Right cardiac atrium (tissue), 5 donors: ENCODE measurements at regions not wholly inside any gene's neighbourhood (a gene's known extent, or its start where the extent isn't known, plus 50 kb on each side); places are given as distances from the start of the nearest gene placed in this dataset.
A peak's percentile ranks its signal among the peaks of the same experiment; 100 is the strongest.

Source experiments
- ATAC-seq, 2 donors: fragments of 200-7000 bp; cut with Tn5 transposase; one replicate each; pipeline versions ENCODE4 v1.8.0 to v1.9.1; 2020; ENCODE audit warnings: moderate library complexity in 2 of 2, mild to moderate bottlenecking in 1 of 2
- DNase-seq, 3 donors: peaks; one replicate each; pipeline ENCODE4 v3.0.0-alpha.2; 2020
- H3K27ac ChIP-seq: one replicate; pipeline ENCODE4 v1.5.1; 2013; ENCODE audit warnings: mild to moderate bottlenecking, low read length, control low read depth, moderate library complexity
- H3K27me3 ChIP-seq: one replicate; pipeline ENCODE4 v1.6.1; 2013; ENCODE audit not compliant: control insufficient read depth, insufficient read depth
- H3K4me1 ChIP-seq: one replicate; pipeline ENCODE4 v1.6.1; 2013; ENCODE audit warnings: low read length; ENCODE audit not compliant: control insufficient read depth, insufficient read depth
- H3K4me3 ChIP-seq: one replicate; pipeline ENCODE4 v1.5.1; 2013; ENCODE audit warnings: low read length, control low read depth
- H3K9me3 ChIP-seq: one replicate; pipeline ENCODE4 v1.6.1; 2013; ENCODE audit warnings: low read length; ENCODE audit not compliant: control insufficient read depth
- WGBS: extraction: QIAGEN DNeasy Blood & Tissue Kit; methylation state at CpG from one replicate; pipeline ENCODE4 v1.1.7; 2013; 5-methylcytosine and 5-hydroxymethylcytosine counted together
- intact Hi-C, 4 donors: fragments of 100-400 bp; cut with DNase I; formaldehyde crosslinking; loops; one replicate each; pipeline versions ENCODE4 v1.11.0 to v1.14.0; 2022 to 2023
- donor health status: healthy with polysubstance abuse.
- donor health status: DM: no; HTN: yes; CAD: no.
- donor health status: DM: no; HTN: no; CAD: no.
- donor health status: DM: no; HTN: yes; CAD: no; lungs with severe emphysema.
- donor health status: DM: yes; HTN: yes; CAD: no.

- no peak overlapping the region for H3K27ac ChIP-seq
- WGBS = 17% methylated on average over 8 of the region's 8 CpGs
- H3K4me1 ChIP-seq = no peaks in the 10 kb centered on the region
- H3K9me3 ChIP-seq = no peaks in the 10 kb centered on the region
- peak overlapping the region; percentile 18 for H3K4me3 ChIP-seq
- DNase-seq (peak; percentile 55 to 69 (median 61)), ATAC-seq (peak; percentile 89 to 91)
- H3K27me3 ChIP-seq = no peaks in the 10 kb centered on the region
- intact Hi-C loops = no loop called here
Measured at GRCh38 chr4:130563185-130563888, 1467.4 kb downstream of the C4orf33 start.

- H3K27ac ChIP-seq = no peak overlapping the region
- DNase-seq (no peak), ATAC-seq (no peak)
- WGBS = 9% methylated on average over 1 of the region's 1 CpG
- intact Hi-C loops = no loop called here
- no peaks in the 10 kb centered on the region for H3K27me3 ChIP-seq
- no peaks in the 10 kb centered on the region for H3K9me3 ChIP-seq
- peak overlapping the region; percentile 9 for H3K4me3 ChIP-seq
- H3K4me1 ChIP-seq = no peaks in the 10 kb centered on the region
Measured at GRCh38 chr4:130563889-130564418, 1468.0 kb downstream of the C4orf33 start.

GRCh38 chr4:130568746-130569145 is 1472.8 kb downstream of the C4orf33 start:
- no peaks in the 10 kb centered on the region for H3K4me1 ChIP-seq
- ATAC-seq (no peak), DNase-seq (no peak)
- H3K9me3 ChIP-seq = no peaks in the 10 kb centered on the region
- 73% methylated on average over 1 of the region's 1 CpG for WGBS
- H3K27ac ChIP-seq = no peak overlapping the region
- H3K27me3 ChIP-seq = no peaks in the 10 kb centered on the region
- H3K4me3 ChIP-seq = no peak overlapping the region
- intact Hi-C loops = no loop called here

- intact Hi-C loops = no loop called here
- no peak overlapping the region for H3K27ac ChIP-seq
- WGBS = 69% methylated on average over 1 of the region's 1 CpG
- H3K9me3 ChIP-seq = no peaks in the 10 kb centered on the region
- H3K4me1 ChIP-seq = no peaks in the 10 kb centered on the region
- DNase-seq (no peak), ATAC-seq (no peak)
- no peaks in the 10 kb centered on the region for H3K27me3 ChIP-seq
- H3K4me3 ChIP-seq = no peak overlapping the region
Measured at GRCh38 chr4:130573742-130574141, 1477.8 kb downstream of the C4orf33 start.

- intact Hi-C loops = no loop called here
- 70% methylated on average over 2 of the region's 2 CpGs for WGBS
- ATAC-seq (no peak), DNase-seq (no peak)
- Histone ChIP-seq H3K27me3 (no peaks in the 10 kb centered on the region), H3K27ac (no peak overlapping the region), H3K4me1 (no peaks in the 10 kb centered on the region), H3K9me3 (no peaks in the 10 kb centered on the region), H3K4me3 (no peak overlapping the region)
Measured at GRCh38 chr4:130574215-130574614, 1478.3 kb downstream of the C4orf33 start.

GRCh38 chr4:130576218-130576617 is 1480.3 kb downstream of the C4orf33 start:
- intact Hi-C loops = no loop called here
- DNase-seq = no peak
- 94% methylated on average over 1 of the region's 1 CpG for WGBS
- Histone ChIP-seq H3K4me1 (no peaks in the 10 kb centered on the region), H3K27me3 (no peaks in the 10 kb centered on the region), H3K4me3 (no peak overlapping the region), H3K9me3 (no peaks in the 10 kb centered on the region), H3K27ac (no peak overlapping the region)
- ATAC-seq = no peak

GRCh38 chr4:130591091-130591490 is 1495.1 kb downstream of the C4orf33 start:
- 90% methylated on average over 2 of the region's 2 CpGs for WGBS
- no peaks in the 10 kb centered on the region for H3K4me1 ChIP-seq

GRCh38 chr4:130600706-130601105 is 1504.8 kb downstream of the C4orf33 start:
- ATAC-seq (no peak), DNase-seq (no peak)
- WGBS = 73% methylated on average over 4 of the region's 4 CpGs
- Histone ChIP-seq H3K9me3 (no peaks in the 10 kb centered on the region), H3K4me1 (no peaks in the 10 kb centered on the region), H3K27me3 (no peaks in the 10 kb centered on the region), H3K27ac (no peak overlapping the region), H3K4me3 (no peak overlapping the region)
- intact Hi-C loops = no loop called here

More at GRCh38 chr4:130591091-130591490, 1495.1 kb downstream of the C4orf33 start:
- DNase-seq = no peak
- no peaks in the 10 kb centered on the region for H3K9me3 ChIP-seq
- no peak overlapping the region for H3K4me3 ChIP-seq
- H3K27ac ChIP-seq = no peak overlapping the region
- ATAC-seq = no peak
- intact Hi-C loops = no loop called here
- no peaks in the 10 kb centered on the region for H3K27me3 ChIP-seq

GRCh38 chr4:130603043-130603442 is 1507.1 kb downstream of the C4orf33 start:
- WGBS = 84% methylated on average over 3 of the region's 3 CpGs
- intact Hi-C loops = no loop called here
- Histone ChIP-seq H3K27me3 (no peaks in the 10 kb centered on the region), H3K4me3 (no peak overlapping the region), H3K27ac (no peak overlapping the region), H3K9me3 (no peaks in the 10 kb centered on the region), H3K4me1 (no peaks in the 10 kb centered on the region)
- ATAC-seq (no peak), DNase-seq (no peak)

GRCh38 chr4:130608121-130608520 is 1512.2 kb downstream of the C4orf33 start:
- H3K9me3 ChIP-seq = no peaks in the 10 kb centered on the region
- intact Hi-C loops = no loop called here
- WGBS = 88% methylated on average over 3 of the region's 3 CpGs
- no peak for ATAC-seq
- no peak overlapping the region for H3K4me3 ChIP-seq
- no peaks in the 10 kb centered on the region for H3K4me1 ChIP-seq
- H3K27me3 ChIP-seq = no peaks in the 10 kb centered on the region
- H3K27ac ChIP-seq = no peak overlapping the region
- no peak for DNase-seq

- DNase-seq = no peak
- no peak for ATAC-seq
- 60% methylated on average over 2 of the region's 2 CpGs for WGBS
Measured at GRCh38 chr4:130628531-130628930, 1532.6 kb downstream of the C4orf33 start.

More at GRCh38 chr4:130628531-130628930, 1532.6 kb downstream of the C4orf33 start:
- Histone ChIP-seq H3K9me3 (no peaks in the 10 kb centered on the region), H3K4me3 (no peak overlapping the region), H3K27me3 (no peaks in the 10 kb centered on the region), H3K4me1 (no peaks in the 10 kb centered on the region), H3K27ac (no peak overlapping the region)
- intact Hi-C loops = no loop called here
